GM12878 (cell line): ENCODE measurements at regions not wholly inside any gene's neighbourhood (a gene's known extent, or its start where the extent isn't known, plus 50 kb on each side); places are given as distances from the start of the nearest gene placed in this dataset.

Experiments used
- CREB1 ChIP-seq: IDR thresholded peaks from 2 replicates; pipeline ENCODE4 v1.6.1; 2012; ENCODE audit warnings: low read depth, mild to moderate bottlenecking, inconsistent platforms
- ETV6 ChIP-seq, 2 experiments: fragments of 450-650 bp in 1 of 2; IDR thresholded peaks in 1 of 2; conservative IDR thresholded peaks in 1 of 2; 2 replicates each; pipeline ENCODE4 v1.6.1; 2014; ENCODE audit warnings: antibody characterized with exemption in 1 of 2, borderline replicate concordance in 1 of 2, low read depth in 1 of 2, mild to moderate bottlenecking in 1 of 2, moderate library complexity in 1 of 2
- FOS ChIP-seq: IDR thresholded peaks from 3 replicates; pipeline ENCODE4 v1.6.1; 2011; ENCODE audit warnings: borderline replicate concordance; ENCODE audit not compliant: insufficient read length; ENCODE audit errors: extremely low read depth
- KDM1A ChIP-seq: fragments of 200-600 bp; sonication (generic); IDR thresholded peaks from 2 replicates; pipeline ENCODE4 v1.6.1; 2016; ENCODE audit warnings: borderline replicate concordance
- NR2C2 ChIP-seq: IDR thresholded peaks from 2 replicates; pipeline ENCODE4 v1.6.1; 2011; ENCODE audit warnings: borderline replicate concordance, low read depth; ENCODE audit not compliant: control insufficient read depth, insufficient read length
- POLR2A ChIP-seq: IDR thresholded peaks from 2 replicates; pipeline ENCODE4 v1.6.1; 2011; ENCODE audit warnings: low read depth, mild to moderate bottlenecking, low read length
- POLR2AphosphoS5 ChIP-seq: IDR thresholded peaks from 2 replicates; pipeline ENCODE4 v1.6.1; 2011; ENCODE audit warnings: mild to moderate bottlenecking, low read length, inconsistent platforms
- SREBF1 ChIP-seq: IDR thresholded peaks from 2 replicates; pipeline ENCODE4 v1.6.1; 2012; ENCODE audit warnings: mild to moderate bottlenecking, low read length
- YY1 ChIP-seq: IDR thresholded peaks from 2 replicates; pipeline ENCODE4 v1.6.1; 2011; ENCODE audit warnings: low read depth, mild to moderate bottlenecking, low read length
- TF ChIP-seq, protein P1 (sequence below), 3 experiments: IDR thresholded peaks in 2 of 3; conservative IDR thresholded peaks in 1 of 3; 2 replicates each; pipeline ENCODE4 v1.5.1; 2011; ENCODE audit warnings: low read depth in 3 of 3, low read length in 3 of 3, mild to moderate bottlenecking in 3 of 3, control low read depth in 2 of 3, moderate library complexity in 2 of 3, inconsistent platforms in 1 of 3, mixed read lengths in 1 of 3; ENCODE audit not compliant: control insufficient read depth in 2 of 3, insufficient read depth in 1 of 3; ENCODE audit errors: extremely low read depth in 1 of 3
- TF ChIP-seq, protein P2 (sequence below): IDR thresholded peaks from 2 replicates; pipeline ENCODE4 v1.6.1; 2011; ENCODE audit warnings: mild to moderate bottlenecking, low read depth, low read length, moderate library complexity; ENCODE audit not compliant: insufficient replicate concordance
- TF ChIP-seq, protein P3 (sequence below): IDR thresholded peaks from 2 replicates; pipeline ENCODE4 v1.6.1; 2012; ENCODE audit warnings: low read depth, low read length, improper control_type of control experiment
- TF ChIP-seq, protein P4 (sequence below): IDR thresholded peaks from 2 replicates; pipeline ENCODE4 v1.6.1; 2012; ENCODE audit warnings: low read depth, low read length, improper control_type of control experiment

DNA sequence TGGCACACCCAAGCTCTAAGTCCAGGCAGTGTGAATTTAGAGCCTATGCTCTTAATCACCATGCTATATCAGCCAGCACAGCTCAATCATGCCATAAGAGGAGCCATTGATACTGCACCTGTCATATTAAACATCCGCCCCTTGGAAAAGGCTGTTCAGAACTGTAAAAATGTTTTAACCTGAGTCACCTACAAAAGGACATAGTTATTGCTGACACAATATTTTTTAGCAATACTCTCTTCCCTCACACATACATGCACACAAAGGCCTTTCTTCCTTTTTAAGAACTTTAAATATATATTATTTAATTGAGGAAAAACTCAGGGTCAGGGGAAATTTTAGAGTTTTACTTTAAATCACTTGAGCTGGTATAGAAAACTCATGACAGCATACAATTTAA, 83.5 kb upstream of the ATXN7L3B start:
- TF ChIP-seq KDM1A (no peak), FOS (no peak), YY1 (no peak), CREB1 (no peak), NR2C2 (no peak), SREBF1 (no peak), POLR2A (no peak), POLR2AphosphoS5 (no peak), ETV6 (conservative IDR thresholded peaks at IDR 0.05 in 1 of 2, IDR thresholded peaks at IDR 0.05 in 1 of 2; ENCODE audit: borderline replicate concordance in 1 of 2, low read depth in 1 of 2) (no peak)
- TF ChIP-seq, protein P1, sequence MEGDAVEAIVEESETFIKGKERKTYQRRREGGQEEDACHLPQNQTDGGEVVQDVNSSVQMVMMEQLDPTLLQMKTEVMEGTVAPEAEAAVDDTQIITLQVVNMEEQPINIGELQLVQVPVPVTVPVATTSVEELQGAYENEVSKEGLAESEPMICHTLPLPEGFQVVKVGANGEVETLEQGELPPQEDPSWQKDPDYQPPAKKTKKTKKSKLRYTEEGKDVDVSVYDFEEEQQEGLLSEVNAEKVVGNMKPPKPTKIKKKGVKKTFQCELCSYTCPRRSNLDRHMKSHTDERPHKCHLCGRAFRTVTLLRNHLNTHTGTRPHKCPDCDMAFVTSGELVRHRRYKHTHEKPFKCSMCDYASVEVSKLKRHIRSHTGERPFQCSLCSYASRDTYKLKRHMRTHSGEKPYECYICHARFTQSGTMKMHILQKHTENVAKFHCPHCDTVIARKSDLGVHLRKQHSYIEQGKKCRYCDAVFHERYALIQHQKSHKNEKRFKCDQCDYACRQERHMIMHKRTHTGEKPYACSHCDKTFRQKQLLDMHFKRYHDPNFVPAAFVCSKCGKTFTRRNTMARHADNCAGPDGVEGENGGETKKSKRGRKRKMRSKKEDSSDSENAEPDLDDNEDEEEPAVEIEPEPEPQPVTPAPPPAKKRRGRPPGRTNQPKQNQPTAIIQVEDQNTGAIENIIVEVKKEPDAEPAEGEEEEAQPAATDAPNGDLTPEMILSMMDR (IDR thresholded peaks at IDR 0.05 in 2 of 3, conservative IDR thresholded peaks at IDR 0.05 in 1 of 3; ENCODE audit: control insufficient read depth in 2 of 3, extremely low read depth in 1 of 3, insufficient read depth in 1 of 3, low read depth in 3 of 3, low read length in 3 of 3), result no peak
- TF ChIP-seq, protein P2, sequence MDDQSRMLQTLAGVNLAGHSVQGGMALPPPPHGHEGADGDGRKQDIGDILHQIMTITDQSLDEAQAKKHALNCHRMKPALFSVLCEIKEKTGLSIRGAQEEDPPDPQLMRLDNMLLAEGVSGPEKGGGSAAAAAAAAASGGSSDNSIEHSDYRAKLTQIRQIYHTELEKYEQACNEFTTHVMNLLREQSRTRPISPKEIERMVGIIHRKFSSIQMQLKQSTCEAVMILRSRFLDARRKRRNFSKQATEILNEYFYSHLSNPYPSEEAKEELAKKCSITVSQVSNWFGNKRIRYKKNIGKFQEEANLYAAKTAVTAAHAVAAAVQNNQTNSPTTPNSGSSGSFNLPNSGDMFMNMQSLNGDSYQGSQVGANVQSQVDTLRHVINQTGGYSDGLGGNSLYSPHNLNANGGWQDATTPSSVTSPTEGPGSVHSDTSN, result no peak
- TF ChIP-seq, protein P3, sequence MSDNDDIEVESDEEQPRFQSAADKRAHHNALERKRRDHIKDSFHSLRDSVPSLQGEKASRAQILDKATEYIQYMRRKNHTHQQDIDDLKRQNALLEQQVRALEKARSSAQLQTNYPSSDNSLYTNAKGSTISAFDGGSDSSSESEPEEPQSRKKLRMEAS, result no peak
- TF ChIP-seq, protein P4, sequence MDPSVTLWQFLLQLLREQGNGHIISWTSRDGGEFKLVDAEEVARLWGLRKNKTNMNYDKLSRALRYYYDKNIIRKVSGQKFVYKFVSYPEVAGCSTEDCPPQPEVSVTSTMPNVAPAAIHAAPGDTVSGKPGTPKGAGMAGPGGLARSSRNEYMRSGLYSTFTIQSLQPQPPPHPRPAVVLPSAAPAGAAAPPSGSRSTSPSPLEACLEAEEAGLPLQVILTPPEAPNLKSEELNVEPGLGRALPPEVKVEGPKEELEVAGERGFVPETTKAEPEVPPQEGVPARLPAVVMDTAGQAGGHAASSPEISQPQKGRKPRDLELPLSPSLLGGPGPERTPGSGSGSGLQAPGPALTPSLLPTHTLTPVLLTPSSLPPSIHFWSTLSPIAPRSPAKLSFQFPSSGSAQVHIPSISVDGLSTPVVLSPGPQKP, result no peak
